ENCODE measurements at regions not wholly inside any gene's neighbourhood (a gene's known extent, or its start where the extent isn't known, plus 50 kb on each side); places are given as distances from the start of the nearest gene placed in this dataset.
"Not testable (repeated sequence)": the region's sequence is repeated elsewhere in the genome, so short reads cannot be mapped to it uniquely, and the experiment has no call there.

- no peaks in the 10 kb centered on the region for H3K4me1 Mint-ChIP-seq
- no peak overlapping the region for H3K4me3 Mint-ChIP-seq
Observed at GRCh38 chr6:94769197-94769596, 808.1 kb upstream of the MANEA start.

DNA sequence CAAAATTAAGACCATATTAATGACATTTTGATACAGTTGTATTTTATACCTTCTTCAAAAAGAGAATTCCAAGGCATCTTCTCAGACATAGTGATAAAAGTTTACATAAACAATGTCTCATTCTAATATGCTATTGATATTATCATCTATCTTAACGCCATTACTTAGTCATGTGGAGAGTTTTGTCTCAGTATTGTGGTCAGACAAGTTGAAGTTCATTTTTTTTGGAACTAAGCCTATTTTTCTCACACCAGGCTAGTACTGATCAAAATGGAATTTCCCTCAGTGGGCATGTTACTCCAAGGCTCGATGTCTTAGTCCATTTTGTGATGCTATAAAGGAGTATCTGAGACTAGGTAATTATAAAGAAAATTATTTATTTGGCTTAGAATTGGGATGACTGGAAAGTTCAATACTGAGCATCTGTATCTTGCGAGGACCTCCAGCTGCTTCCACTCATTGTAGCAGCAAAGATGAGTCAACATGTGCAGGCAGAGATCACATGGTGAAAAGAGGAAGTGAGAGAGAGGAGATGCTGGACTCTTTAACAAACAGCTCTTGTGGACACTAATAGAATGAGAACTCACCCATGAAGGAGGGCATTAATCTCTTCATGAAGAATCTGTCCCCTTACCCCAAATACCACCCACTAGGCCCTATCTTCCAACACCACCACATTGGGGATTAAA is 825.5 kb upstream of the MANEA start:
- Mint-ChIP-seq H3K4me3 (no peak overlapping the region), H3K27ac (no peak overlapping the region), H3K9me3 (peaks cover 12 to 35% (median 21%) of the 10 kb centered on the region in 6 donors), H3K27me3 (ENCODE audit: low read depth in 3 of 3) (peaks cover 0 to 3% (median 2%) of the 10 kb centered on the region in 3 donors), H3K4me1 (no peaks in the 10 kb centered on the region), H3K36me3 (no peaks in the 10 kb centered on the region)
- no peak for DNase-seq

More at GRCh38 chr6:94769197-94769596, 808.1 kb upstream of the MANEA start:
- no peak for DNase-seq
- Mint-ChIP-seq H3K36me3 (no peaks in the 10 kb centered on the region), H3K9me3 (peaks cover 0 to 20% (median 8%) of the 10 kb centered on the region in 6 donors), H3K27me3 (ENCODE audit: low read depth in 3 of 3) (no peaks in the 10 kb centered on the region), H3K27ac (no peak overlapping the region)

- H3K27ac Mint-ChIP-seq, result no peak overlapping the region
- H3K4me3 Mint-ChIP-seq, result no peak overlapping the region
- no peaks in the 10 kb centered on the region for H3K4me1 Mint-ChIP-seq
- DNase-seq, result no peak
- H3K27me3 Mint-ChIP-seq (ENCODE audit: low read depth in 3 of 3), result peaks cover 0 to 2% (median 1%) of the 10 kb centered on the region in 3 donors
- H3K9me3 Mint-ChIP-seq, result peaks cover 2 to 42% (median 23%) of the 10 kb centered on the region in 6 donors
- H3K36me3 Mint-ChIP-seq, result no peaks in the 10 kb centered on the region
Observed at GRCh38 chr6:94736236-94736635, 841.1 kb upstream of the MANEA start.

DNA sequence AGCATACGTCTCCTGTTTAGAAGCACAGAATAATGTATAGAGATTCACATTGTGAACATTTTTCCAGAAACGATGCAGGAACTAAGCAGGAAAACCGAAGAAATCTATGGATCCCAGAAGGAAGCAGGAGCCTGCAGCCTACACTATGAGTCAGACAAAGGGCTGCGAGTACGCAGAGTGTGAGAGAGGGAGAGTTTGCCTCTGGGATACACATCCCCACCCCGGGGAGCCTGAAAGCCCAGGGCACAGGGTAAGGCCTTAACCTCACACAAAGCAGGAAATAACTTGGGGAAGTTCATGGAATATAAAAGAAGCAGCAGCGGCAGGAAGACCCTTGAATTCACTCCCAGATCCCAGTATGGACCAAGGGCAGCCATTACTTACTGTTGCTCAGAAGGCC is 842.1 kb upstream of the MANEA start:
- Mint-ChIP-seq H3K27me3 (ENCODE audit: low read depth in 3 of 3) (peaks cover 0 to 2% (median 1%) of the 10 kb centered on the region in 3 donors), H3K27ac (no peak overlapping the region), H3K4me3 (no peak overlapping the region), H3K4me1 (no peaks in the 10 kb centered on the region), H3K36me3 (no peaks in the 10 kb centered on the region), H3K9me3 (peaks cover 2 to 33% (median 19%) of the 10 kb centered on the region in 6 donors)
- DNase-seq, result no peak

- no peak overlapping the region for H3K4me3 Mint-ChIP-seq
- no peak for DNase-seq
- H3K9me3 Mint-ChIP-seq, result peaks cover 2 to 29% (median 14%) of the 10 kb centered on the region in 6 donors
- no peak overlapping the region for H3K27ac Mint-ChIP-seq
- peaks cover 0 to 2% (median 1%) of the 10 kb centered on the region in 3 donors for H3K27me3 Mint-ChIP-seq (ENCODE audit: low read depth in 3 of 3)
- H3K36me3 Mint-ChIP-seq, result no peaks in the 10 kb centered on the region
- H3K4me1 Mint-ChIP-seq, result no peaks in the 10 kb centered on the region
Observed at GRCh38 chr6:94734751-94735150, 842.6 kb upstream of the MANEA start.

- Mint-ChIP-seq H3K36me3 (no peaks in the 10 kb centered on the region), H3K4me3 (no peak overlapping the region), H3K27me3 (ENCODE audit: low read depth in 3 of 3) (peaks cover 0 to 2% (median 0%) of the 10 kb centered on the region in 3 donors), H3K4me1 (no peaks in the 10 kb centered on the region), H3K27ac (no peak overlapping the region), H3K9me3 (peaks cover 6 to 29% (median 13%) of the 10 kb centered on the region in 6 donors)
- no peak for DNase-seq
Observed at GRCh38 chr6:94733066-94733465, 844.3 kb upstream of the MANEA start.

DNA sequence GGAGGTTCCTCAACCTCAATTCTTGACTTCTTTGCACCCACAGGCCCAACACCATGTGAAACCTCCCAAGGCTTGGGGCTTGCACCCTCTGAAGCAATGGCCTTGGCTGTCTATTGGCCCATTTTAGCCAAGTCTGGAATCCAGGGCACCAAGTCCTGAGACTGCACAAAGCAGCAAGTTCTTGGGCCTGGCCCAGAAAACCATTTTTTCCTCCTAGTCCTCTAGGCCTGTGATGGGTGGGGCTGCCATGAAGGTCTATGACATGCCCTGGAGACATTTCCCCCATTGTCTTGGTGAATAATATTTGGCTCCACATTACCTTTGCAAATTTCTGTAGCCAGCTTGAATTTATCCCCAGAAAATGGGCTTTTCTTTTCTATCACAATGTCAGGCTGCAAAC is 849.6 kb upstream of the MANEA start:
- no peaks in the 10 kb centered on the region for H3K36me3 Mint-ChIP-seq
- H3K4me1 Mint-ChIP-seq, result no peaks in the 10 kb centered on the region
- no peak for DNase-seq
- peaks cover 4 to 40% (median 25%) of the 10 kb centered on the region in 6 donors for H3K9me3 Mint-ChIP-seq
- no peak overlapping the region for H3K4me3 Mint-ChIP-seq
- H3K27ac Mint-ChIP-seq, result no peak overlapping the region
- no peaks in the 10 kb centered on the region for H3K27me3 Mint-ChIP-seq (ENCODE audit: low read depth in 3 of 3)

- Mint-ChIP-seq H3K4me3 (no peak overlapping the region), H3K27ac (no peak overlapping the region), H3K27me3 (ENCODE audit: low read depth in 3 of 3) (peaks cover 0 to 3% (median 0%) of the 10 kb centered on the region in 3 donors), H3K4me1 (no peaks in the 10 kb centered on the region), H3K36me3 (no peaks in the 10 kb centered on the region), H3K9me3 (peaks cover 8 to 62% (median 28%) of the 10 kb centered on the region in 6 donors)
- no peak for DNase-seq
Observed at GRCh38 chr6:94721459-94721858, 855.9 kb upstream of the MANEA start.

DNA sequence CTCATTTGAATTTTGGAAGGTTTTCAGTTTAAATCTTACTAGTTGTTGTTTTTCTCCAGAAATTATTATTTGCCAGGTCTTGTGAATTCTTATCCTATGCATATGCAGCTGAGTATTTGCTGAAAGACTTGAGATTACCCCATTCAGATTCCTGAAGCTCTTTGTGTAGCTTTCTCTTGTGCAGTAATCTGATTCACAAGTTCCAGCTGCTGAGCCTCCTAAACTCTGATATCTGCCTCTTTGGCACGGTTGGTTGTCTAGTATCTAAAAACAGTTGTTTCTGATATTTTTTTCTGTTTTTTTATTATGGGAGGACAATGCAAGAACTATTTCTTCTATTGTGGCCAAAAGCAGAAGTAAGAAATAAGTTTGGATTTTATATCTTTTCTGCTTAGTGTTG is 863.9 kb upstream of the MANEA start:
- Mint-ChIP-seq H3K36me3 (no peaks in the 10 kb centered on the region), H3K9me3 (peaks cover 5 to 43% (median 12%) of the 10 kb centered on the region in 6 donors), H3K4me3 (no peak overlapping the region), H3K4me1 (no peaks in the 10 kb centered on the region), H3K27ac (no peak overlapping the region), H3K27me3 (ENCODE audit: low read depth in 3 of 3) (peaks cover 0 to 1% (median 0%) of the 10 kb centered on the region in 3 donors)
- DNase-seq, result no peak

DNA sequence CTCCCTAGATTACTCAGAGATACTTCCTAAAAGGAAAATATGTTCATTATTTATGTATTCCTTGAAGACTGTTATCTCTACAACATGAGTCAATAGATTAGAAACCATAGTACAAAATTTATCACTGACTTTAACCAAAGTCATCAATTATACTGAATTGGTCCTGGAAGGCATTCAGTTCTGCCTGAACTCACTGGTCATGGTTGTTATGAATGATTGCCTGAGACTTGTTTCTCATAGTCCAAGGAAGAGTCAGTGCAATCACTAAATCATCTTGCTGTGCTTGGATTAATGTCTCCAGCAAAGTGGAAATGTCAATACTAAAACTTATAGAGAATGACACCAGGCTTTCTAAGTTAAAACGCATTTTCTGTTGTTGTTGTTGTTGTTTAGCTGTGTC is 878.6 kb upstream of the MANEA start:
- Mint-ChIP-seq H3K4me1 (no peaks in the 10 kb centered on the region), H3K36me3 (no peaks in the 10 kb centered on the region), H3K9me3 (peaks cover 3 to 37% (median 26%) of the 10 kb centered on the region in 6 donors), H3K27ac (no peak overlapping the region), H3K27me3 (ENCODE audit: low read depth in 3 of 3) (no peaks in the 10 kb centered on the region), H3K4me3 (no peak overlapping the region)
- no peak for DNase-seq

GRCh38 chr6:94687255-94687654 is 890.1 kb upstream of the MANEA start:
- peaks cover under 1 to 27% (median 12%) of the 10 kb centered on the region in 6 donors for H3K9me3 Mint-ChIP-seq
- H3K27ac Mint-ChIP-seq; H3K27me3 Mint-ChIP-seq (ENCODE audit: low read depth in 3 of 3); H3K36me3 Mint-ChIP-seq; H3K4me1 Mint-ChIP-seq; H3K4me3 Mint-ChIP-seq; DNase-seq: not testable (repeated sequence)

- peaks cover 0 to 1% (median 0%) of the 10 kb centered on the region in 3 donors for H3K27me3 Mint-ChIP-seq (ENCODE audit: low read depth in 3 of 3)
- no peak overlapping the region for H3K4me3 Mint-ChIP-seq
- H3K36me3 Mint-ChIP-seq, result no peaks in the 10 kb centered on the region
- no peak for DNase-seq
- H3K27ac Mint-ChIP-seq, result no peak overlapping the region
- peaks cover 0 to 19% (median 6%) of the 10 kb centered on the region in 6 donors for H3K9me3 Mint-ChIP-seq
- no peaks in the 10 kb centered on the region for H3K4me1 Mint-ChIP-seq
Observed at GRCh38 chr6:94683409-94683808, 893.9 kb upstream of the MANEA start.

DNA sequence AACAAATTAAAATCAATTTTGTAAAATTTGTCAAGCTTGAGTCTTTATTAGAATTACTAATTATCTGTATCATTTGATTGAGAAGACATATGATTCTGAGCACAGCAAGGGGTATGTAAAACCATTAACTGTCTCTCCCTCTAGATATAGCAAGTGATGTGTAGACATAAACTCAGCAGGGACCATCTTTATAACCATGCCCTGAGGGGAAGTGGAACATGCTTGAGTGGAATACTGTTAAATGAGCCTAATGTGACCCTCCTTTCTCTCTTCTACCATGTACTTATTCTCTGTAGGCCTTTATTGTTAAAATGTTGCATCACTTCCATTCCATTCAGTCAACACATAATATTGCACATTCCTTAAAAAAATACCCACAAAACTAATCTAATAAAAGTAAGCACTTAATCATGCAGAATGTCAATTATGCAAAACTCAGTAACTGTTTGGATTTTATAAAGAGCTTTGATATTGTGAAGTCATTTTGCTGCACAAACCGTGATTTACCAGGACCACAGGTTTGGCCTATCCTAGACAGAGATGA is 896.6 kb upstream of the MANEA start:
- Mint-ChIP-seq H3K9me3 (peaks cover 4 to 28% (median 12%) of the 10 kb centered on the region in 6 donors), H3K27me3 (ENCODE audit: low read depth in 3 of 3) (peaks cover 0 to 1% (median 0%) of the 10 kb centered on the region in 3 donors), H3K27ac (no peak overlapping the region), H3K4me1 (no peaks in the 10 kb centered on the region), H3K36me3 (no peaks in the 10 kb centered on the region), H3K4me3 (no peak overlapping the region)
- no peak for DNase-seq

- Mint-ChIP-seq H3K4me1 (no peaks in the 10 kb centered on the region), H3K4me3 (no peak overlapping the region), H3K27ac (no peak overlapping the region), H3K27me3 (ENCODE audit: low read depth in 3 of 3) (no peaks in the 10 kb centered on the region), H3K9me3 (peaks cover 19 to 51% (median 33%) of the 10 kb centered on the region in 6 donors), H3K36me3 (no peaks in the 10 kb centered on the region)
- DNase-seq, result no peak
Observed at GRCh38 chr6:94673251-94673650, 904.1 kb upstream of the MANEA start.
